PC-3 (cell line): ENCODE measurements at regions not wholly inside any gene's neighbourhood (a gene's known extent, or its start where the extent isn't known, plus 50 kb on each side); places are given as distances from the start of the nearest gene placed in this dataset.
"Not testable (repeated sequence)": the region's sequence is repeated elsewhere in the genome, so short reads cannot be mapped to it uniquely, and the experiment has no call there.

Experiments used
- ATAC-seq: fragments of 200-7000 bp; cut with Tn5 transposase; 2 replicates; pipeline ENCODE4 v1.9.1; 2020; ENCODE audit warnings: mild to moderate bottlenecking, moderate library complexity
- BruUV-seq: library from RNA; stranded (reverse); fragments of 400-500 nt; replicated peaks from 2 replicates; lab custom pipeline; 2021; lab: Mats Ljungman, UMichigan
- CTCF ChIA-PET: fragments of 300-600 bp; sonication (Branson Sonifier 250); formaldehyde crosslinking; loops from one replicate; lab custom pipeline; 2022; ENCODE audit warnings: antibody characterized with exemption; lab: Charles Lee
- POLR2A ChIA-PET: fragments of 300-600 bp; sonication (Branson Sonifier 250); formaldehyde crosslinking; loops from one replicate; lab custom pipeline; 2022; ENCODE audit warnings: antibody characterized with exemption; ENCODE audit not compliant: unreplicated experiment; lab: Charles Lee
- DNase-seq: peaks from one replicate; pipeline ENCODE4 v3.0.0-alpha.2; 2015
- H2AFZ ChIP-seq: fragments of 300-600 bp; sonication (generic); 2 replicates; pipeline ENCODE4 v1.6.0; 2016; ENCODE audit warnings: antibody characterized with exemption, low read length
- H3F3A ChIP-seq: fragments of 300-600 bp; sonication (generic); one replicate; pipeline ENCODE4 v1.6.0; 2017; ENCODE audit warnings: antibody characterized with exemption, low read length, control low read depth, mild to moderate bottlenecking; ENCODE audit not compliant: unreplicated experiment
- H3K27ac ChIP-seq: fragments of 300-600 bp; sonication (generic); 2 replicates; pipeline ENCODE4 v1.5.1; 2016; ENCODE audit warnings: mild to moderate bottlenecking, low read length
- H3K27me3 ChIP-seq: fragments of 300-600 bp; sonication (generic); 2 replicates; pipeline ENCODE4 v1.6.1; 2016; ENCODE audit warnings: low read length, mixed read lengths
- H3K36me3 ChIP-seq: fragments of 300-600 bp; sonication (generic); 2 replicates; pipeline ENCODE4 v1.6.1; 2016; ENCODE audit warnings: low read depth, mixed run types, low read length, mixed read lengths
- H3K4me1 ChIP-seq: fragments of 300-600 bp; sonication (generic); 2 replicates; pipeline ENCODE4 v1.5.1; 2016; ENCODE audit warnings: low read length; ENCODE audit not compliant: insufficient read depth
- H3K4me2 ChIP-seq: fragments of 300-600 bp; sonication (generic); 2 replicates; pipeline ENCODE4 v1.6.0; 2016; ENCODE audit warnings: low read length
- H3K4me3 ChIP-seq: fragments of 300-600 bp; sonication (generic); 2 replicates; pipeline ENCODE4 v1.5.1; 2016; ENCODE audit warnings: mild to moderate bottlenecking, low read length, mixed read lengths
- H3K79me2 ChIP-seq: fragments of 300-600 bp; sonication (generic); 2 replicates; pipeline ENCODE4 v1.6.1; 2017; ENCODE audit warnings: low read length, mixed read lengths
- H3K9ac ChIP-seq: fragments of 300-600 bp; sonication (generic); 2 replicates; pipeline ENCODE4 v1.6.0; 2016; ENCODE audit warnings: mild to moderate bottlenecking, low read length
- H3K9me2 ChIP-seq: fragments of 300-600 bp; sonication (generic); replicated peaks from 2 replicates; pipeline ENCODE4 v1.6.1; 2016; ENCODE audit warnings: mixed run types, low read length, mixed read lengths
- H3K9me3 ChIP-seq: fragments of 300-600 bp; sonication (generic); 2 replicates; pipeline ENCODE4 v1.6.1; 2016; ENCODE audit warnings: low read length, mixed read lengths
- H4K20me1 ChIP-seq: fragments of 300-600 bp; sonication (generic); 2 replicates; pipeline ENCODE4 v1.6.1; 2016; ENCODE audit warnings: low read length, mixed read lengths
- CTCF ChIP-seq: fragments of 300-600 bp; sonication (generic); conservative IDR thresholded peaks from 2 replicates; pipeline ENCODE4 v1.5.1; 2017; ENCODE audit warnings: antibody characterized with exemption, low read depth, mild to moderate bottlenecking, low read length
- EZH2 ChIP-seq: fragments of 300-600 bp; sonication (generic); IDR thresholded peaks from one replicate; pipeline ENCODE4 v1.6.1; 2017; ENCODE audit warnings: antibody characterized with exemption, mild to moderate bottlenecking, low read length; ENCODE audit not compliant: unreplicated experiment
- EZH2phosphoT487 ChIP-seq: fragments of 300-600 bp; sonication (generic); IDR thresholded peaks from 2 replicates; pipeline ENCODE4 v1.6.1; 2018; ENCODE audit warnings: mild to moderate bottlenecking, antibody characterized with exemption, low read length, borderline replicate concordance
- intact Hi-C: fragments of 100-400 bp; cut with micrococcal nuclease; formaldehyde crosslinking; loops from 2 replicates; pipeline ENCODE4 v1.9.0; 2023

GRCh38 chr4:97412331-97412730 is 730.9 kb downstream of the STPG2 start:
- H3K4me3 ChIP-seq, result no peak overlapping the region
- H3K4me2 ChIP-seq, result no peak overlapping the region
- ATAC-seq (no peak), DNase-seq (no peak)
- POLR2A ChIA-PET, result no interaction called here
- no peak overlapping the region for H3K27ac ChIP-seq
- H3K9me3 ChIP-seq, result no peaks in the 10 kb centered on the region
- no peaks in the 10 kb centered on the region for H3K79me2 ChIP-seq
- CTCF ChIA-PET, result no interaction called here
- no peaks in the 10 kb centered on the region for H4K20me1 ChIP-seq
- no TSS peak for BruUV-seq
- no peaks in the 10 kb centered on the region; the same call in 1 of the 2 replicates for H3K4me1 ChIP-seq
- no peak overlapping the region for H2AFZ ChIP-seq
- no peak overlapping the region for H3K9ac ChIP-seq
- H3K36me3 ChIP-seq, result no peaks in the 10 kb centered on the region
- H3K9me2 ChIP-seq, result no peaks in the 10 kb centered on the region
- TF ChIP-seq EZH2phosphoT487 (no peak), CTCF (no peak), EZH2 (no peak)
- H3K27me3 ChIP-seq, result no peaks in the 10 kb centered on the region
- intact Hi-C loops, result no loop called here
- no peaks in the 10 kb centered on the region for H3F3A ChIP-seq

DNA sequence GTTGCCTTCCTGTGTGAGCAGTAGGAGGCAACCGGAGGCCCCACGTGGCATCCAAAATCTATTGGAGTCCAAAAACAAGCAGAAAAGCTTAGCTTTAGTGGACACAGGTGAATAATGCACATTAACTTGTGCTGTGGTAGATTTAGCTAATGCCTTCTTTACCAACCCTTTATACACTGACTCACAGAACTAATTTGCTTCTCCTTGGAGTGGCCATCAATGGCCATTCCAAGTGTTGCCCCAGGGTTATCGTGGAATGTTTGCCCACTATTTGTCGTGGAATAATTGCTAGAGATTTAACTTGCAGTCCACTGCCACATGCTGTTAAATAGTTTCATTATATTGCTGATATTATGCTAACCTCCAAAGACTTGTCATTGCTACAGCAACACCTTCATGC is 729.1 kb downstream of the STPG2 start:
- ATAC-seq (no peak), DNase-seq (no peak)
- no peaks in the 10 kb centered on the region for H3K36me3 ChIP-seq
- H3K4me1 ChIP-seq, result no peaks in the 10 kb centered on the region; the same call in 1 of the 2 replicates
- H4K20me1 ChIP-seq, result no peaks in the 10 kb centered on the region
- no peak overlapping the region for H2AFZ ChIP-seq
- TF ChIP-seq CTCF (no peak), EZH2phosphoT487 (no peak)
- POLR2A ChIA-PET, result no interaction called here
- no peak overlapping the region for H3K4me3 ChIP-seq
- no peaks in the 10 kb centered on the region for H3K9me3 ChIP-seq
- intact Hi-C loops, result no loop called here
- no peak overlapping the region for H3K4me2 ChIP-seq
- H3K27ac ChIP-seq, result no peak overlapping the region
- no TSS peak for BruUV-seq
- no peaks in the 10 kb centered on the region for H3K9me2 ChIP-seq
- no peak overlapping the region for H3K9ac ChIP-seq
- no peaks in the 10 kb centered on the region for H3F3A ChIP-seq
- no peaks in the 10 kb centered on the region for H3K79me2 ChIP-seq
- H3K27me3 ChIP-seq, result no peaks in the 10 kb centered on the region
- CTCF ChIA-PET, result no interaction called here

- Histone ChIP-seq H4K20me1 (no peaks in the 10 kb centered on the region), H3K4me1 (no peaks in the 10 kb centered on the region), H3K79me2 (no peaks in the 10 kb centered on the region), H3K4me3 (no peak overlapping the region), H3K4me2 (no peak overlapping the region), H3K36me3 (no peaks in the 10 kb centered on the region), H3K9me3 (no peaks in the 10 kb centered on the region), H3K9ac (no peak overlapping the region), H3K27ac (no peak overlapping the region), H3K9me2 (no peaks in the 10 kb centered on the region), H3F3A (no peaks in the 10 kb centered on the region), H2AFZ (no peak overlapping the region), H3K27me3 (no peaks in the 10 kb centered on the region)
- no TSS peak for BruUV-seq
- TF ChIP-seq CTCF (no peak), EZH2 (no peak), EZH2phosphoT487 (no peak)
- ATAC-seq (no peak), DNase-seq (no peak)
- ChIA-PET POLR2A (no interaction called here), CTCF (no interaction called here)
- intact Hi-C loops, result no loop called here
Observed at GRCh38 chr4:97432551-97432950, 710.7 kb downstream of the STPG2 start.

GRCh38 chr4:97437998-97438705 is 705.1 kb downstream of the STPG2 start:
- BruUV-seq, intact Hi-C loops, H3K9me3 ChIP-seq, H3K27me3 ChIP-seq, POLR2A ChIA-PET, H3F3A ChIP-seq, H3K4me2 ChIP-seq, H3K79me2 ChIP-seq, H3K4me1 ChIP-seq, H3K4me3 ChIP-seq, H4K20me1 ChIP-seq, H3K36me3 ChIP-seq, ATAC-seq, H2AFZ ChIP-seq, DNase-seq, H3K9ac ChIP-seq, CTCF ChIA-PET, H3K27ac ChIP-seq, H3K9me2 ChIP-seq: not testable (repeated sequence)
